Caco-2 (cell line): ENCODE measurements at regions not wholly inside any gene's neighbourhood (a gene's known extent, or its start where the extent isn't known, plus 50 kb on each side); places are given as distances from the start of the nearest gene placed in this dataset.

Experiments used
- BruUV-seq: library from RNA; stranded (reverse); fragments of 400-500 nt; replicated peaks from 2 replicates; lab custom pipeline; 2021; lab: Mats Ljungman, UMichigan
- CTCF ChIA-PET: fragments of 300-600 bp; sonication (Branson Sonifier 250); formaldehyde crosslinking; loops from one replicate; lab custom pipeline; 2022; ENCODE audit warnings: antibody characterized with exemption; lab: Charles Lee
- POLR2A ChIA-PET: fragments of 300-600 bp; sonication (Branson Sonifier 250); formaldehyde crosslinking; loops from one replicate; lab custom pipeline; 2022; ENCODE audit warnings: antibody characterized with exemption; lab: Charles Lee
- DNase-seq, 2 experiments: peaks; one replicate each; pipeline versions ENCODE4 v3.0.0 to v3.0.0-alpha.2; 2020 to 2022
- H3K27me3 ChIP-seq: replicated peaks from 2 replicates; pipeline ENCODE4 v1.6.0; 2011; ENCODE audit warnings: low read length; ENCODE audit not compliant: control insufficient read depth, insufficient read depth
- H3K36me3 ChIP-seq: 2 replicates; pipeline ENCODE4 v1.5.1; 2011; ENCODE audit warnings: low read length; ENCODE audit not compliant: control insufficient read depth, insufficient read depth
- H3K4me1 ChIP-seq: fragments of 250-450 bp; sonication (Bioruptor Pico); 2 replicates; pipeline ENCODE4 v1.5.1; 2020; ENCODE audit warnings: mild to moderate bottlenecking
- H3K4me3 ChIP-seq: 2 replicates; pipeline ENCODE4 v1.5.1; 2011; ENCODE audit warnings: low read depth, mild to moderate bottlenecking, control low read depth, low read length
- H3K9me3 ChIP-seq: fragments of 250-450 bp; sonication (Bioruptor Pico); 2 replicates; pipeline ENCODE4 v1.5.1; 2020; ENCODE audit warnings: mild to moderate bottlenecking, moderate library complexity
- H3K27ac Mint-ChIP-seq: one replicate; pipeline ENCODE4 v1.8.0; 2022; ENCODE audit warnings: mixed read lengths; ENCODE audit not compliant: unreplicated experiment
- H3K27me3 Mint-ChIP-seq: one replicate; pipeline ENCODE4 v1.8.0; 2022; ENCODE audit warnings: mixed read lengths; ENCODE audit not compliant: insufficient read depth, unreplicated experiment
- H3K36me3 Mint-ChIP-seq: one replicate; pipeline ENCODE4 v1.8.0; 2022; ENCODE audit warnings: mild to moderate bottlenecking, mixed read lengths; ENCODE audit not compliant: insufficient read depth, unreplicated experiment
- H3K4me1 Mint-ChIP-seq: one replicate; pipeline ENCODE4 v1.8.0; 2022; ENCODE audit warnings: low read depth, mixed read lengths; ENCODE audit not compliant: unreplicated experiment
- H3K4me3 Mint-ChIP-seq: one replicate; pipeline ENCODE4 v1.8.0; 2022; ENCODE audit warnings: mild to moderate bottlenecking, moderate library complexity, mixed read lengths; ENCODE audit not compliant: unreplicated experiment
- H3K9me3 Mint-ChIP-seq: one replicate; pipeline ENCODE4 v1.8.0; 2022; ENCODE audit warnings: mixed read lengths; ENCODE audit not compliant: unreplicated experiment
- intact Hi-C: fragments of 100-400 bp; cut with micrococcal nuclease; formaldehyde crosslinking; loops from one replicate; pipeline ENCODE4 v1.10.0; 2022; ENCODE audit not compliant: unreplicated experiment
- TF ChIP-seq, protein P1 (sequence below), 2 experiments: fragments of 200-600 bp in 1 of 2; IDR thresholded peaks; 1 replicate in 1 of 2; 2 replicates in 1 of 2; pipeline versions ENCODE4 v1.5.1 to v1.8.0; 2011 to 2022; ENCODE audit warnings: antibody characterized with exemption in 1 of 2, control low read depth in 1 of 2, inconsistent platforms in 1 of 2, low read depth in 1 of 2, low read length in 1 of 2, mild to moderate bottlenecking in 1 of 2, moderate library complexity in 1 of 2; ENCODE audit not compliant: insufficient read depth in 1 of 2, severe bottlenecking in 1 of 2, unreplicated experiment in 1 of 2

DNA sequence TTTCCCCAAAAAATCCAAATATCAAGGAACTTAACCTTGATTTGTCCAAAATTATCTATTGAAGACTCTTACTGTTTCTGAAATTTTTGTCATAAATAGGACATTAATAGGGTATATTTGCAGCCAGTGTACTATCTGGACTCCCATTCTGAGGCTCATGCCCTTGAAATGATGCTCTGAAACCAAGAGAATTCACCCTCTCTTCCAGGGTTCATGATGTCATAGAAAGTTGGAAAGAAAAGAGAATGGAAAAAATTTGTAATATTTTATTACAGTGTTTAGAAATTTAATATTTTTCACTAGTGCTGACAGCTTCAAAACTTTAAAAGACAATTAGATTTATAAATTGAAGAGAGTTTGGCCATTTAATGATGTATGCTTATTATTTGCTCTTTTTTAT, 712.5 kb downstream of the MCTP2 start:
- no peaks in the 10 kb centered on the region for H3K4me1 Mint-ChIP-seq
- ChIA-PET POLR2A (no interaction called here), CTCF (no interaction called here)

DNA sequence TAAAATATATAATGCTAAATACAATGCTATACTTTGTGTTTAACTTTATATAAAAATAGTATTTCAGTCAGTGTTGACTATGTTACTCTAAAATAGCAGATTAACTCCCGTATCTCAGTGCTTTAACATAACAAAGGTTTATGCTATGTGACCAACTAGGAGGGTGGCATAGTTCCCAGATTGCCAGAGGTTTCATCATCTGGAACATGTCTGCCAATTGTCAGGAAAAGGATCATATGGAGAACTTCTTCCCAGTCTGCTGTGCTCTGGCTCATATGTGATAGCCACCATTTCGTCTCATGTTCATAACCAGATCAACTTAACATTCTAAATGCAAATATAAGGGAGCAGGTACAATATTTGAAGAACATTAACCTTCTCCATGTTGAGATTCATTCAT, 720.2 kb downstream of the MCTP2 start:
- H3K4me1 Mint-ChIP-seq: no peaks in the 10 kb centered on the region
- Histone ChIP-seq H3K27me3 (no peaks in the 10 kb centered on the region), H3K9me3 (no peaks in the 10 kb centered on the region), H3K4me3 (no peak overlapping the region), H3K36me3 (no peaks in the 10 kb centered on the region), H3K4me1 (no peaks in the 10 kb centered on the region)
- no peak overlapping the region for H3K27ac Mint-ChIP-seq
- ChIA-PET POLR2A (no interaction called here), CTCF (no interaction called here)
- no TSS peak for BruUV-seq
- no peaks in the 10 kb centered on the region for H3K36me3 Mint-ChIP-seq
- H3K27me3 Mint-ChIP-seq: peaks cover 2% of the 10 kb centered on the region
- intact Hi-C loops: no loop called here
- TF ChIP-seq, protein P1, sequence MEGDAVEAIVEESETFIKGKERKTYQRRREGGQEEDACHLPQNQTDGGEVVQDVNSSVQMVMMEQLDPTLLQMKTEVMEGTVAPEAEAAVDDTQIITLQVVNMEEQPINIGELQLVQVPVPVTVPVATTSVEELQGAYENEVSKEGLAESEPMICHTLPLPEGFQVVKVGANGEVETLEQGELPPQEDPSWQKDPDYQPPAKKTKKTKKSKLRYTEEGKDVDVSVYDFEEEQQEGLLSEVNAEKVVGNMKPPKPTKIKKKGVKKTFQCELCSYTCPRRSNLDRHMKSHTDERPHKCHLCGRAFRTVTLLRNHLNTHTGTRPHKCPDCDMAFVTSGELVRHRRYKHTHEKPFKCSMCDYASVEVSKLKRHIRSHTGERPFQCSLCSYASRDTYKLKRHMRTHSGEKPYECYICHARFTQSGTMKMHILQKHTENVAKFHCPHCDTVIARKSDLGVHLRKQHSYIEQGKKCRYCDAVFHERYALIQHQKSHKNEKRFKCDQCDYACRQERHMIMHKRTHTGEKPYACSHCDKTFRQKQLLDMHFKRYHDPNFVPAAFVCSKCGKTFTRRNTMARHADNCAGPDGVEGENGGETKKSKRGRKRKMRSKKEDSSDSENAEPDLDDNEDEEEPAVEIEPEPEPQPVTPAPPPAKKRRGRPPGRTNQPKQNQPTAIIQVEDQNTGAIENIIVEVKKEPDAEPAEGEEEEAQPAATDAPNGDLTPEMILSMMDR (IDR thresholded peaks at IDR 0.05; ENCODE audit: insufficient read depth in 1 of 2, low read depth in 1 of 2, low read length in 1 of 2, severe bottlenecking in 1 of 2, unreplicated experiment in 1 of 2): no peak
- no peak for DNase-seq
- no peak overlapping the region for H3K4me3 Mint-ChIP-seq
- peaks cover 19% of the 10 kb centered on the region for H3K9me3 Mint-ChIP-seq

More for the DNA sequence above, 712.5 kb downstream of the MCTP2 start:
- no peak overlapping the region for H3K27ac Mint-ChIP-seq
- H3K36me3 Mint-ChIP-seq: no peaks in the 10 kb centered on the region
- TF ChIP-seq, protein P1 (IDR thresholded peaks at IDR 0.05; ENCODE audit: insufficient read depth in 1 of 2, low read depth in 1 of 2, low read length in 1 of 2, severe bottlenecking in 1 of 2, unreplicated experiment in 1 of 2): no peak
- peaks cover 10% of the 10 kb centered on the region for H3K9me3 Mint-ChIP-seq
- H3K4me3 ChIP-seq: no peak overlapping the region
- H3K4me3 Mint-ChIP-seq: no peak overlapping the region
- intact Hi-C loops: no loop called here
- BruUV-seq: no TSS peak
- H3K27me3 ChIP-seq: no peaks in the 10 kb centered on the region
- no peaks in the 10 kb centered on the region for H3K36me3 ChIP-seq
- no peaks in the 10 kb centered on the region for H3K9me3 ChIP-seq
- no peak for DNase-seq
- H3K27me3 Mint-ChIP-seq: no peaks in the 10 kb centered on the region
- H3K4me1 ChIP-seq: no peaks in the 10 kb centered on the region

DNA sequence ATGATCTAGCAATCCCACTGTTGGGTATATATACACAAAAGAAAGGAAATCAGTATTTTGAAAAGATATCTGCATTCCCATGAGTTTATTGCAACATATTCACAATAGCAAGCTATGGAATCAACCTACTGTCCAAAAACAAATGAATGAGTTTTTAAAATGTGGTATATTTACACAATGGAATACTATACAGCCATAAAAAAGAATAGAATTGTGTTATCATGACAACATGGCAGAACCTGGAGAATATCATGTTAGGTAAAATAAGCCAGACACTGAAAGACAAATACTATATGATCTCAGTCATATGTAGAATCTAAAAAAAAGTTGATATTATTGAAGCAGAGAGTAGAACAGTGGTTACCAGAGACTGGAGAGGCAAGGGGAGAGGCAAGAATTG, 732.6 kb downstream of the MCTP2 start:
- Mint-ChIP-seq H3K4me3 (no peak overlapping the region), H3K36me3 (no peaks in the 10 kb centered on the region), H3K9me3 (peaks cover 24% of the 10 kb centered on the region), H3K4me1 (no peaks in the 10 kb centered on the region), H3K27me3 (no peaks in the 10 kb centered on the region), H3K27ac (no peak overlapping the region)
- DNase-seq: no peak
- TF ChIP-seq, protein P1 (IDR thresholded peaks at IDR 0.05; ENCODE audit: insufficient read depth in 1 of 2, low read depth in 1 of 2, low read length in 1 of 2, severe bottlenecking in 1 of 2, unreplicated experiment in 1 of 2): no peak
- no peaks in the 10 kb centered on the region for H3K9me3 ChIP-seq
- BruUV-seq: no TSS peak
- no peaks in the 10 kb centered on the region for H3K4me1 ChIP-seq
- POLR2A ChIA-PET: no interaction called here
- no peaks in the 10 kb centered on the region for H3K36me3 ChIP-seq
- no peaks in the 10 kb centered on the region for H3K27me3 ChIP-seq
- H3K4me3 ChIP-seq: no peak overlapping the region
- intact Hi-C loops: no loop called here
- CTCF ChIA-PET: no interaction called here
